ENCODE measurements at regions not wholly inside any gene's neighbourhood (a gene's known extent, or its start where the extent isn't known, plus 50 kb on each side); places are given as distances from the start of the nearest gene placed in this dataset.

GRCh38 chr6:78598966-78599365 is 268.4 kb upstream of the IRAK1BP1 start:
- DNase-seq: no peak
- Histone ChIP-seq H3K9me3 (no peaks in the 10 kb centered on the region), H3K27me3 (no peaks in the 10 kb centered on the region), H3K4me3 (no peak overlapping the region), H3K4me1 (peaks cover 0 to 8% (median 0%) of the 10 kb centered on the region in 4 donors), H3K36me3 (no peaks in the 10 kb centered on the region), H3K27ac (no peak overlapping the region)
- intact Hi-C loops (cut with DNase I; ENCODE audit: low total_unique reads) (no loop called here), in situ Hi-C loops (cut with MboI; ENCODE audit: low pct_ligation_motif_present in 1 of 4, low pct_unique_long_range_greater_than_20kb in 1 of 4, low sequenced_read_pairs in 3 of 4) (no loop called here)
- TF ChIP-seq, protein P1, sequence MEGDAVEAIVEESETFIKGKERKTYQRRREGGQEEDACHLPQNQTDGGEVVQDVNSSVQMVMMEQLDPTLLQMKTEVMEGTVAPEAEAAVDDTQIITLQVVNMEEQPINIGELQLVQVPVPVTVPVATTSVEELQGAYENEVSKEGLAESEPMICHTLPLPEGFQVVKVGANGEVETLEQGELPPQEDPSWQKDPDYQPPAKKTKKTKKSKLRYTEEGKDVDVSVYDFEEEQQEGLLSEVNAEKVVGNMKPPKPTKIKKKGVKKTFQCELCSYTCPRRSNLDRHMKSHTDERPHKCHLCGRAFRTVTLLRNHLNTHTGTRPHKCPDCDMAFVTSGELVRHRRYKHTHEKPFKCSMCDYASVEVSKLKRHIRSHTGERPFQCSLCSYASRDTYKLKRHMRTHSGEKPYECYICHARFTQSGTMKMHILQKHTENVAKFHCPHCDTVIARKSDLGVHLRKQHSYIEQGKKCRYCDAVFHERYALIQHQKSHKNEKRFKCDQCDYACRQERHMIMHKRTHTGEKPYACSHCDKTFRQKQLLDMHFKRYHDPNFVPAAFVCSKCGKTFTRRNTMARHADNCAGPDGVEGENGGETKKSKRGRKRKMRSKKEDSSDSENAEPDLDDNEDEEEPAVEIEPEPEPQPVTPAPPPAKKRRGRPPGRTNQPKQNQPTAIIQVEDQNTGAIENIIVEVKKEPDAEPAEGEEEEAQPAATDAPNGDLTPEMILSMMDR (IDR thresholded peaks at IDR 0.05): no peak
- TF ChIP-seq POLR2A (IDR thresholded peaks at IDR 0.05): no peak
- TF ChIP-seq POLR2AphosphoS5 (IDR thresholded peaks at IDR 0.05): no peak
- no peak for TF ChIP-seq EP300 (IDR thresholded peaks at IDR 0.05; ENCODE audit: low read depth)
- WGBS, 2 donors (ENCODE audit: low coverage in 1 of 2): 54 to 80% methylated on average over 1 of the region's 1 CpG

DNA sequence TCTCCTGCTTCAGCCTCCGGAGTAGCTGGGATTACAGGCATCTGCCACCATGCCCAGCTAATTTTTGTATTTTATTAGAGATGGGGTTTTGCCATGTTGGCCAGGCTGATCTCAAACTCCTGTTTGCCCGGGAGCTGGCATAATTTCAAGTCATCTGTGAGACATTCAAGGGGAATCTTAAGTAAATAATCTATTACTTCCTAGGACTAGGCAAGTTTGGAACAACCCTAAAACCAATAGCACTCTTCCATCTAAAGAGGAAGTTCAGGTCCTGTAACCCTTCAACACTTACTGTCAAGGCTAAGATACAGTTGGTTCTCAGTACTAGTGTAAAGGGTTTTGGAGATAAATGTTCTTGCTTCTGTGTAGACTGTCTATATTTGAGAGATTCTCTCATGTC is 267.8 kb upstream of the IRAK1BP1 start:
- no peak for DNase-seq
- in situ Hi-C loops (cut with MboI; ENCODE audit: low pct_ligation_motif_present in 1 of 4, low pct_unique_long_range_greater_than_20kb in 1 of 4, low sequenced_read_pairs in 3 of 4): no loop called here
- Histone ChIP-seq H3K36me3 (no peaks in the 10 kb centered on the region), H3K27me3 (no peaks in the 10 kb centered on the region), H3K9me3 (no peaks in the 10 kb centered on the region), H3K27ac (no peak overlapping the region), H3K4me1 (peaks cover 0 to 3% (median 0%) of the 10 kb centered on the region in 4 donors), H3K4me3 (no peak overlapping the region)
- WGBS, 2 donors (ENCODE audit: low coverage in 1 of 2): 71 to 100% methylated on average over 1 to 2 of the region's 2 CpGs
- intact Hi-C loops (cut with DNase I; ENCODE audit: low total_unique reads): no loop called here
- no peak for TF ChIP-seq EP300 (IDR thresholded peaks at IDR 0.05; ENCODE audit: low read depth)
- TF ChIP-seq, protein P1 (IDR thresholded peaks at IDR 0.05): no peak
- TF ChIP-seq POLR2A (IDR thresholded peaks at IDR 0.05): no peak
- no peak for TF ChIP-seq POLR2AphosphoS5 (IDR thresholded peaks at IDR 0.05)

DNA sequence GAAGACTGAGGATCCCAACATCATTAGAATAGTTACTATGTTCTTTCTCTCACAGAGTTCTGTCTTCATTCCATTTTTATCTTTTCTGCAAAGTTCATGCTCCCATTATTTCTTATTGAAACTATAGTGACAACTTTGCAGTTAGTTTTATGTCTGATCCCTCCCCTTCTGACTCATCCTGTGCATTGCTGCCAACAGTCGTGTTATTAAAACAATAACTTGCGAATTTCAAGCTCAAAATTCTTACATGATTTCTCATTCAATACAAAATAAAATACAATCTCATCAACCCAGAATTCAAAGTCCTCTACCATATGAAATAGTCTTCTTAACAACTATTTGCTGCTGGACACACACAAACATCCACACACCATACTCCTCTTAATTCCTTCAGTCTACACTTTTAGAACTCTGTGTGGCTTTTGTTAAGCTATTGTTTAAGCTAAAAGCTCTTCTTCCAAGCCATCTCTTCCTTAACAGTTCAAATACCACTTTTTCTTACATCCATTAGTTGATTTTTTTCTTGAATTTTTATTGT is 261.4 kb upstream of the IRAK1BP1 start:
- no peak for DNase-seq
- in situ Hi-C loops (cut with MboI; ENCODE audit: low pct_ligation_motif_present in 1 of 4, low pct_unique_long_range_greater_than_20kb in 1 of 4, low sequenced_read_pairs in 3 of 4): no loop called here
- Histone ChIP-seq H3K4me3 (no peak overlapping the region), H3K4me1 (no peaks in the 10 kb centered on the region), H3K36me3 (no peaks in the 10 kb centered on the region), H3K27ac (no peak overlapping the region), H3K27me3 (no peaks in the 10 kb centered on the region), H3K9me3 (no peaks in the 10 kb centered on the region)
- TF ChIP-seq EP300 (IDR thresholded peaks at IDR 0.05; ENCODE audit: low read depth) (no peak), POLR2AphosphoS5 (IDR thresholded peaks at IDR 0.05) (no peak), POLR2A (IDR thresholded peaks at IDR 0.05) (no peak)
- TF ChIP-seq, protein P1 (IDR thresholded peaks at IDR 0.05): no peak
- intact Hi-C loops (cut with DNase I; ENCODE audit: low total_unique reads): no loop called here
- WGBS, 2 donors (ENCODE audit: low coverage in 1 of 2): 36 to 47% methylated on average over 2 of the region's 2 CpGs

DNA sequence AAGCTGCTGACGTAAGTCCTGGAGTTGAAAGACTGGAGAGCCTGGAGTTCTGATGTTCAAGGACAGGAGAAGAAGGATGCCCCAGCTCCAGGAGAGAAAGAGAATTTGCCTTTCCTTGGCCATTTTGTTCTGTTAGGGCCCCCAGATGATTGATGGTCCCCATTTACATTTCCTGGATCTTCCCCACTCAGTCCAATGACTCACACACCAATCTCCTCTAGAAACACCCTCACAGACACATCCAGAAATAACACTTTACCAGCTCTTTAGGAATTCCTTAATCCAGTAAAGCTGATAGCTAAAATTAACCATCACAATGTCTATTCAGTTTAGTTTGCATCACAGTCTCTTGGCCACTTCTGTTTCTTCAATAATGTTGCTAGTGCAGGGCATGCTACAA is 260.2 kb upstream of the IRAK1BP1 start:
- H3K36me3 ChIP-seq: no peaks in the 10 kb centered on the region
- TF ChIP-seq EP300 (IDR thresholded peaks at IDR 0.05; ENCODE audit: low read depth) (no peak), POLR2AphosphoS5 (IDR thresholded peaks at IDR 0.05) (no peak), POLR2A (IDR thresholded peaks at IDR 0.05) (no peak)
- TF ChIP-seq, protein P1 (IDR thresholded peaks at IDR 0.05): no peak
- WGBS, 2 donors (ENCODE audit: low coverage in 1 of 2): 92% methylated on average over 1 of the region's 1 CpG; no CpG with 5 or more reads in 1 of the 2 donors
- no peak for DNase-seq
- no peak overlapping the region for H3K27ac ChIP-seq
- H3K9me3 ChIP-seq: no peaks in the 10 kb centered on the region
- no peak overlapping the region for H3K4me3 ChIP-seq
- H3K27me3 ChIP-seq: no peaks in the 10 kb centered on the region
- in situ Hi-C loops (cut with MboI; ENCODE audit: low pct_ligation_motif_present in 1 of 4, low pct_unique_long_range_greater_than_20kb in 1 of 4, low sequenced_read_pairs in 3 of 4) (no loop called here), intact Hi-C loops (cut with DNase I; ENCODE audit: low total_unique reads) (no loop called here)
- no peaks in the 10 kb centered on the region for H3K4me1 ChIP-seq

All from transverse colon (tissue), 4 donors.